ENCODE measurements at regions not wholly inside any gene's neighbourhood (a gene's known extent, or its start where the extent isn't known, plus 50 kb on each side); places are given as distances from the start of the nearest gene placed in this dataset.

- Histone ChIP-seq H3K9me1 (ENCODE audit: control insufficient read depth, insufficient read depth, low read length) (no peaks in the 10 kb centered on the region), H4K20me1 (replicated peaks; ENCODE audit: control insufficient read depth, insufficient read depth, low read length) (no peaks in the 10 kb centered on the region), H3K4me2 (ENCODE audit: insufficient read depth, low read length) (no peak overlapping the region), H3K4me1 (replicated peaks in 1 of 2; ENCODE audit: control insufficient read depth in 2 of 2, insufficient read depth in 2 of 2, low read length in 2 of 2) (no peaks in the 10 kb centered on the region), H3K4me3 (no peak overlapping the region), H3K27ac (ENCODE audit: extremely low read depth, low read depth, low read length) (no peak overlapping the region), H2AFZ (ENCODE audit: low read depth, low read length) (no peak overlapping the region), H3K36me3 (ENCODE audit: control insufficient read depth, insufficient read depth, low read length) (no peaks in the 10 kb centered on the region), H3K9ac (ENCODE audit: insufficient read depth in 1 of 2, low read depth in 2 of 2, low read length in 2 of 2) (no peak overlapping the region), H3K9me3 (replicated peaks; ENCODE audit: control insufficient read depth, insufficient read depth, low read depth, low read length) (no peaks in the 10 kb centered on the region), H3K79me2 (ENCODE audit: control insufficient read depth, insufficient read depth, low read length) (no peaks in the 10 kb centered on the region), H3K27me3 (ENCODE audit: control insufficient read depth in 2 of 2, insufficient read depth in 2 of 2, low read length in 2 of 2) (no peaks in the 10 kb centered on the region)
- in situ Hi-C loops (cut with MboI) (no loop called here), intact Hi-C loops (cut with micrococcal nuclease) (no loop called here)
- ATAC-seq (no peak), FAIRE-seq (no peak), DNase-seq (ENCODE audit: extremely low read depth in 1 of 4, low spot score in 3 of 4) (no peak)
- POLR2A ChIA-PET: no interaction called here
- BruUV-seq (replicated peaks): no TSS peak
- CTCF ChIA-PET (ENCODE audit: low intra/inter-chr PET ratio): no interaction called here
- TF ChIP-seq NFRKB (IDR thresholded peaks at IDR 0.05; ENCODE audit: low read depth) (no peak), CBFA2T3 (IDR thresholded peaks at IDR 0.05) (no peak), TAL1 (IDR thresholded peaks at IDR 0.05) (no peak), ID3 (CRISPR knock-in tag; IDR thresholded peaks at IDR 0.05) (no peak), ID3 (tag; IDR thresholded peaks at IDR 0.05) (no peak), MYC (IDR thresholded peaks at IDR 0.05; ENCODE audit: low read depth, low read length) (no peak), MYC (CRISPR knock-in tag; IDR thresholded peaks at IDR 0.05; ENCODE audit: borderline replicate concordance, low read depth) (no peak), DIDO1 (tag; IDR thresholded peaks at IDR 0.05; ENCODE audit: low read depth) (no peak), HDAC3 (IDR thresholded peaks at IDR 0.05; ENCODE audit: borderline replicate concordance, partially characterized antibody) (no peak), U2AF2 (optimal IDR thresholded peaks at IDR 0.05; ENCODE audit: low read depth, low read length) (no peak), TARDBP (IDR thresholded peaks at IDR 0.05) (no peak), TEAD2 (tag; IDR thresholded peaks at IDR 0.05) (no peak)
- 0% methylated on average over 3 of the region's 3 CpGs for WGBS (ENCODE audit: insufficient coverage, low coverage, missing lambda C conversion rate)
Measured at GRCh38 chr2:212694398-212694797, 155.8 kb upstream of the ERBB4 start.

Measured in K562 (cell line).